H1 (cell line): ENCODE measurements at regions not wholly inside any gene's neighbourhood (a gene's known extent, or its start where the extent isn't known, plus 50 kb on each side); places are given as distances from the start of the nearest gene placed in this dataset.
"Not testable (repeated sequence)": the region's sequence is repeated elsewhere in the genome, so short reads cannot be mapped to it uniquely, and the experiment has no call there.

Experiments
- CTCF ChIA-PET: fragments of 300-600 bp; sonication (Branson Sonifier 250); formaldehyde crosslinking; loops from one replicate; lab custom pipeline; 2021; ENCODE audit not compliant: partially characterized antibody; lab: Charles Lee
- POLR2A ChIA-PET: fragments of 300-600 bp; sonication (Branson Sonifier 250); formaldehyde crosslinking; loops from one replicate; lab custom pipeline; 2021; ENCODE audit warnings: inconsistent platforms; ENCODE audit not compliant: partially characterized antibody; lab: Charles Lee
- DNase-seq, 2 experiments: peaks; one replicate each; pipeline versions ENCODE4 v3.0.0 to v3.0.0-alpha.2; 2010 to 2022; ENCODE audit warnings: low spot score in 2 of 2, low read depth in 1 of 2, mixed read lengths in 1 of 2
- FAIRE-seq: peaks from 2 replicates; lab custom pipeline; 2011; peaks lifted over from hg19 to GRCh38; lab: Jason Lieb, UNC
- H2AFZ ChIP-seq: 2 replicates; pipeline ENCODE4 v1.8.1; 2012; ENCODE audit warnings: low read length, inconsistent platforms
- H2AK5ac ChIP-seq: 2 replicates; pipeline ENCODE4 v1.6.1; 2013; ENCODE audit warnings: low read depth, low read length
- H2BK120ac ChIP-seq: replicated peaks from 2 replicates; pipeline ENCODE3; 2013; ENCODE audit warnings: low read depth, low read length, inconsistent platforms
- H2BK12ac ChIP-seq: 2 replicates; pipeline ENCODE4 v1.6.1; 2013; ENCODE audit warnings: low read depth, low read length
- H2BK15ac ChIP-seq: 2 replicates; pipeline ENCODE4 v1.6.1; 2013; ENCODE audit warnings: low read length
- H2BK20ac ChIP-seq: 2 replicates; pipeline ENCODE4 v1.6.1; 2013; ENCODE audit warnings: low read length
- H2BK5ac ChIP-seq: 2 replicates; pipeline ENCODE4 v1.6.1; 2013; ENCODE audit warnings: low read depth, low read length
- H3K14ac ChIP-seq: 2 replicates; pipeline ENCODE4 v1.6.1; 2013; ENCODE audit warnings: inconsistent platforms; ENCODE audit not compliant: insufficient read length
- H3K18ac ChIP-seq: 2 replicates; pipeline ENCODE4 v1.6.1; 2013; ENCODE audit warnings: low read length; ENCODE audit errors: extremely low read depth
- H3K23ac ChIP-seq: 2 replicates; pipeline ENCODE4 v1.6.1; 2013; ENCODE audit warnings: inconsistent platforms; ENCODE audit not compliant: insufficient read length
- H3K23me2 ChIP-seq: 2 replicates; pipeline ENCODE4 v1.6.1; 2013; ENCODE audit warnings: low read depth, low read length
- H3K27ac ChIP-seq: 2 replicates; pipeline ENCODE4 v1.6.1; 2011; ENCODE audit warnings: low read depth, low read length, inconsistent platforms
- H3K27me3 ChIP-seq, 4 experiments: replicated peaks in 1 of 4; 1 replicate in 1 of 4; 2 replicates in 3 of 4; pipeline versions ENCODE4 v1.6.1 to v1.8.1; 2011 to 2013; ENCODE audit warnings: low read length in 3 of 4, mild to moderate bottlenecking in 3 of 4, inconsistent platforms in 2 of 4, mixed read lengths in 2 of 4, moderate library complexity in 1 of 4; ENCODE audit not compliant: control insufficient read depth in 3 of 4, insufficient read depth in 3 of 4; ENCODE audit errors: extremely low read depth in 1 of 4
- H3K36me3 ChIP-seq, 4 experiments: 2 replicates each; pipeline versions ENCODE4 v1.6.1 to v1.8.1; 2011 to 2013; ENCODE audit warnings: mild to moderate bottlenecking in 4 of 4, low read length in 3 of 4, moderate library complexity in 2 of 4, control low read depth in 1 of 4, inconsistent platforms in 1 of 4; ENCODE audit not compliant: insufficient read depth in 4 of 4, control insufficient read depth in 2 of 4
- H3K4ac ChIP-seq: replicated peaks from 2 replicates; pipeline ENCODE3; 2013; ENCODE audit warnings: low read length, low read depth, mixed read lengths, inconsistent platforms; ENCODE audit not compliant: insufficient read length
- H3K4me1 ChIP-seq, 4 experiments: replicated peaks in 1 of 4; 1 replicate in 1 of 4; 2 replicates in 3 of 4; pipeline versions ENCODE4 v1.6.1 to v1.8.1; 2011 to 2013; ENCODE audit warnings: low read length in 3 of 4, inconsistent platforms in 2 of 4, mixed read lengths in 1 of 4; ENCODE audit not compliant: insufficient read depth in 4 of 4, control insufficient read depth in 3 of 4
- H3K4me2 ChIP-seq, 2 experiments: 2 replicates each; pipeline versions ENCODE4 v1.6.1 to v1.8.1; 2011 to 2013; ENCODE audit warnings: low read depth in 2 of 2, low read length in 2 of 2, control low read depth in 1 of 2, inconsistent platforms in 1 of 2, mild to moderate bottlenecking in 1 of 2; ENCODE audit not compliant: insufficient read depth in 1 of 2
- H3K4me3 ChIP-seq, 4 experiments: fragments of 200-600, 300-600 bp in 1 of 4; sonication (generic), shearing (Covaris generic), sonication (Bioruptor Twin) in 1 of 4; 2 replicates each; pipeline versions ENCODE4 v1.5.1 to v1.8.1; 2011 to 2016; ENCODE audit warnings: low read length in 4 of 4, low read depth in 3 of 4, control low read depth in 2 of 4, inconsistent platforms in 2 of 4, mild to moderate bottlenecking in 2 of 4, mixed read lengths in 1 of 4, moderate library complexity in 1 of 4; ENCODE audit not compliant: insufficient read depth in 2 of 4; ENCODE audit errors: extremely low read depth in 1 of 4
- H3K56ac ChIP-seq: replicated peaks from 2 replicates; pipeline ENCODE3; 2013; ENCODE audit warnings: low read depth, mild to moderate bottlenecking, mixed read lengths, low read length, inconsistent platforms; ENCODE audit not compliant: insufficient read length
- H3K79me1 ChIP-seq: 2 replicates; pipeline ENCODE4 v1.6.1; 2013; ENCODE audit warnings: low read depth, low read length, control low read depth
- H3K79me2 ChIP-seq, 2 experiments: 2 replicates each; pipeline versions ENCODE4 v1.6.1 to v1.8.1; 2012 to 2013; ENCODE audit warnings: low read length in 2 of 2, mild to moderate bottlenecking in 2 of 2, inconsistent platforms in 1 of 2; ENCODE audit not compliant: insufficient read depth in 2 of 2, control insufficient read depth in 1 of 2
- H3K9ac ChIP-seq, 4 experiments: replicated peaks in 1 of 4; 1 replicate in 1 of 4; 2 replicates in 3 of 4; pipeline versions ENCODE4 v1.6.1 to v1.8.1; 2011 to 2013; ENCODE audit warnings: low read depth in 3 of 4, low read length in 3 of 4, control low read depth in 2 of 4, mild to moderate bottlenecking in 2 of 4, moderate library complexity in 2 of 4, inconsistent platforms in 1 of 4; ENCODE audit errors: extremely low read depth in 1 of 4
- H3K9me3 ChIP-seq, 2 experiments: 2 replicates each; pipeline versions ENCODE4 v1.6.1 to v1.8.1; 2012 to 2013; ENCODE audit warnings: mild to moderate bottlenecking in 2 of 2, moderate library complexity in 2 of 2, control low read depth in 1 of 2, inconsistent platforms in 1 of 2, low read depth in 1 of 2, low read length in 1 of 2, mixed read lengths in 1 of 2; ENCODE audit not compliant: insufficient read depth in 2 of 2
- H4K20me1 ChIP-seq, 2 experiments: replicated peaks in 1 of 2; 2 replicates each; pipeline versions ENCODE3 to v1.8.1; 2011 to 2013; ENCODE audit warnings: inconsistent platforms in 2 of 2, low read length in 2 of 2, mild to moderate bottlenecking in 1 of 2; ENCODE audit not compliant: insufficient read depth in 2 of 2, control insufficient read depth in 1 of 2
- H4K5ac ChIP-seq: 2 replicates; pipeline ENCODE4 v1.6.1; 2013; ENCODE audit warnings: low read length, low read depth, mixed read lengths, inconsistent platforms; ENCODE audit not compliant: insufficient read length
- H4K8ac ChIP-seq: 2 replicates; pipeline ENCODE4 v1.8.0; 2013; ENCODE audit warnings: mild to moderate bottlenecking, moderate library complexity, low read length, inconsistent platforms; ENCODE audit not compliant: insufficient read depth; ENCODE audit errors: extremely low read depth
- H4K91ac ChIP-seq: replicated peaks from 2 replicates; pipeline ENCODE3; 2013; ENCODE audit warnings: low read length, mixed read lengths, inconsistent platforms; ENCODE audit not compliant: insufficient read length
- KDM4A ChIP-seq: IDR thresholded peaks from one replicate; pipeline ENCODE4 v1.7.1; 2012; ENCODE audit warnings: low read depth, mild to moderate bottlenecking, moderate library complexity, low read length, inconsistent platforms; ENCODE audit not compliant: severe bottlenecking
- SP4 ChIP-seq: IDR thresholded peaks from 2 replicates; pipeline ENCODE4 v1.6.1; 2012; ENCODE audit warnings: low read length, inconsistent platforms
- WGBS, 2 experiments: shearing (Covaris generic) in 1 of 2; methylation state at CpG; one replicate each; pipeline versions ENCODE4 v1.1.6 to v1.1.7; 2013 to 2015; ENCODE audit warnings: low lambda C conversion rate in 2 of 2, mixed read lengths in 2 of 2, inconsistent platforms in 1 of 2, low coverage in 1 of 2, missing lambda C conversion rate in 1 of 2; ENCODE audit not compliant: insufficient replicate concordance in 2 of 2, insufficient coverage in 1 of 2, insufficient read length in 1 of 2; ENCODE audit errors: extremely low coverage in 1 of 2, missing lambda C conversion rate in 1 of 2; 5-methylcytosine and 5-hydroxymethylcytosine counted together
- TF ChIP-seq, protein P1 (sequence below): IDR thresholded peaks from 2 replicates; pipeline ENCODE4 v1.6.1; 2011; ENCODE audit warnings: low read length, improper control_type of control experiment

DNA sequence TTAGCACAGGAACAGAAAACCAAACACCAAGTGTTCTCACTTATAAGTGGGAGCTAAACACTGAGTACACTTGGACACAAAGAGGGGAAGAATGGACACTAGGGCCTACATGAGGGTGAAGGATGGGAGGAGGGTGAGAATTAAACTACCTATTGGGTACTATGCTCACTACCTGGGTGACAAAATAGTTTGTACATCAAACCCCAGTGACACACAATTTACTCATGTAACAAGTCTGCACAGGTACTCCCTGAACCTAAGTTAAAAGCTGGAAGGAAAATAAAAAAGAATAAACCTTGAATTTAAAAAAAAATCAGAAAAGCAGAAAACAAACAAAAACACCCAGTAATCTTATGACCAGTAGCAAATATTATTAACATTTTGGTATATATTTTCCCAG is 188.6 kb downstream of the TFAP2B start (continued):
- TF ChIP-seq KDM4A (no peak), SP4 (no peak)
- TF ChIP-seq, protein P1, sequence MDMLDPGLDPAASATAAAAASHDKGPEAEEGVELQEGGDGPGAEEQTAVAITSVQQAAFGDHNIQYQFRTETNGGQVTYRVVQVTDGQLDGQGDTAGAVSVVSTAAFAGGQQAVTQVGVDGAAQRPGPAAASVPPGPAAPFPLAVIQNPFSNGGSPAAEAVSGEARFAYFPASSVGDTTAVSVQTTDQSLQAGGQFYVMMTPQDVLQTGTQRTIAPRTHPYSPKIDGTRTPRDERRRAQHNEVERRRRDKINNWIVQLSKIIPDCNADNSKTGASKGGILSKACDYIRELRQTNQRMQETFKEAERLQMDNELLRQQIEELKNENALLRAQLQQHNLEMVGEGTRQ: no peak

DNA sequence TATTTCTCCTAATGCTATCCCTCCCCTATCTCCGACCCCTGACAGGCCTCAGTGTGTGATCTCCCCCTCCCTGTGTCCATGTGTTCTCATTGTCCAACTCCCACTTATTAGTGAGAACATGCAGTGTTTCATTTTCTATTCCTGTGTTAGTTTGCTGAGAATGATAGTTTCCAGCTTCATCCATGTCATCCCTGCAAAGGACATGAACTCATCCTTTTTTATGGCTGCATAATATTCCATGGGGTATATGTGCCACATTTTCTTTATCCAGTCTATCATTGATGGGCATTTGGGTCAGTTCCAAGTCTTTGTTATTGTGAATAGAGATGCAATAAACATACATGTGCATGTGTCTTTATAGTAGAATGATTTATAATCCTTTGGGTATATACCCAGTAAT is 190.0 kb downstream of the TFAP2B start:
- H3K4ac ChIP-seq, H2AFZ ChIP-seq, H2BK5ac ChIP-seq, H3K9ac ChIP-seq, POLR2A ChIA-PET, H2BK12ac ChIP-seq, H3K23me2 ChIP-seq, H3K27ac ChIP-seq, H3K18ac ChIP-seq, H3K4me3 ChIP-seq, H2BK120ac ChIP-seq, H3K79me2 ChIP-seq, H3K56ac ChIP-seq, H4K91ac ChIP-seq, H4K5ac ChIP-seq, H2AK5ac ChIP-seq, H2BK20ac ChIP-seq, H3K14ac ChIP-seq, DNase-seq, H4K20me1 ChIP-seq, H3K9me3 ChIP-seq, H2BK15ac ChIP-seq, FAIRE-seq, H3K4me1 ChIP-seq, H4K8ac ChIP-seq, H3K23ac ChIP-seq, H3K36me3 ChIP-seq, H3K4me2 ChIP-seq, H3K79me1 ChIP-seq, H3K27me3 ChIP-seq: not testable (repeated sequence)
- 78% methylated on average over 1 of the region's 1 CpG; no CpG with 5 or more reads in 1 of the 2 experiments for WGBS, 2 experiments
- CTCF ChIA-PET: interaction anchor here (0.9 kb wide), 1 partner anchor 11 kb away, joined by 3 read pairs; no protein-coding TSS in a partner anchor
